Neural crest cell (in vitro differentiated cells): ENCODE measurements at regions not wholly inside any gene's neighbourhood (a gene's known extent, or its start where the extent isn't known, plus 50 kb on each side); places are given as distances from the start of the nearest gene placed in this dataset.

Experiments used
- DNase-seq: peaks from one replicate; pipeline ENCODE4 v3.0.0; 2021; ENCODE audit warnings: low read depth, mixed read lengths, low spot score
- H3K27ac Mint-ChIP-seq: one replicate; pipeline ENCODE4 v1.8.0; 2021; ENCODE audit warnings: mild to moderate bottlenecking, mixed read lengths; ENCODE audit not compliant: unreplicated experiment
- H3K27me3 Mint-ChIP-seq: 2 replicates; pipeline ENCODE4 v1.8.0; 2021; ENCODE audit warnings: low read depth, mild to moderate bottlenecking, mixed read lengths
- H3K36me3 Mint-ChIP-seq: 2 replicates; pipeline ENCODE4 v1.8.0; 2021; ENCODE audit warnings: low read depth, mild to moderate bottlenecking, mixed read lengths
- H3K4me1 Mint-ChIP-seq: 2 replicates; pipeline ENCODE4 v1.8.0; 2021; ENCODE audit warnings: mixed read lengths
- H3K4me3 Mint-ChIP-seq: one replicate; pipeline ENCODE4 v1.8.0; 2021; ENCODE audit warnings: mild to moderate bottlenecking, mixed read lengths
- H3K9me3 Mint-ChIP-seq: 2 replicates; pipeline ENCODE4 v1.8.0; 2021; ENCODE audit warnings: mixed read lengths
- CTCF ChIP-seq: fragments of 200-600 bp; sonication (generic); conservative IDR thresholded peaks from 2 replicates; pipeline ENCODE4 v1.5.0; 2021; ENCODE audit warnings: antibody characterized with exemption, mild to moderate bottlenecking

GRCh38 chr7:355568-355967 lies 65.6 kb downstream of the FOXL3 start:
- Mint-ChIP-seq H3K4me3 (no peak overlapping the region), H3K4me1 (peaks cover 6% of the 10 kb centered on the region), H3K36me3 (no peaks in the 10 kb centered on the region), H3K27me3 (peaks cover 4% of the 10 kb centered on the region), H3K9me3 (no peaks in the 10 kb centered on the region), H3K27ac (no peak overlapping the region)
- DNase-seq = no peak
- TF ChIP-seq CTCF = no peak

GRCh38 chr7:356087-356486 lies 66.1 kb downstream of the FOXL3 start:
- no peak overlapping the region for H3K4me3 Mint-ChIP-seq
- H3K4me1 Mint-ChIP-seq = peaks cover 6% of the 10 kb centered on the region
- H3K36me3 Mint-ChIP-seq = no peaks in the 10 kb centered on the region
- H3K27me3 Mint-ChIP-seq = peaks cover 4% of the 10 kb centered on the region
- TF ChIP-seq CTCF = no peak
- no peaks in the 10 kb centered on the region for H3K9me3 Mint-ChIP-seq
- H3K27ac Mint-ChIP-seq = no peak overlapping the region
- DNase-seq = no peak

- no peaks in the 10 kb centered on the region for H3K36me3 Mint-ChIP-seq
- no peak for DNase-seq
- no peaks in the 10 kb centered on the region for H3K9me3 Mint-ChIP-seq
- H3K4me1 Mint-ChIP-seq = peaks cover 8% of the 10 kb centered on the region
- H3K4me3 Mint-ChIP-seq = no peak overlapping the region
- H3K27me3 Mint-ChIP-seq = peaks cover 6% of the 10 kb centered on the region
- no peak for TF ChIP-seq CTCF
- H3K27ac Mint-ChIP-seq = no peak overlapping the region
Measured at GRCh38 chr7:356691-357462, 66.9 kb downstream of the FOXL3 start.

GRCh38 chr7:357531-358209 lies 67.7 kb downstream of the FOXL3 start:
- peaks cover 12% of the 10 kb centered on the region for H3K27me3 Mint-ChIP-seq
- H3K4me3 Mint-ChIP-seq = no peak overlapping the region
- no peak for DNase-seq
- H3K9me3 Mint-ChIP-seq = no peaks in the 10 kb centered on the region
- no peak for TF ChIP-seq CTCF
- peak overlapping the region; percentile 78 for H3K27ac Mint-ChIP-seq
- peaks cover 16% of the 10 kb centered on the region for H3K4me1 Mint-ChIP-seq
- H3K36me3 Mint-ChIP-seq = no peaks in the 10 kb centered on the region

GRCh38 chr7:358352-358751 lies 68.4 kb downstream of the FOXL3 start:
- DNase-seq = no peak
- Mint-ChIP-seq H3K27ac (no peak overlapping the region), H3K27me3 (peaks cover 14% of the 10 kb centered on the region), H3K9me3 (no peaks in the 10 kb centered on the region), H3K36me3 (no peaks in the 10 kb centered on the region), H3K4me3 (no peak overlapping the region), H3K4me1 (peaks cover 16% of the 10 kb centered on the region)
- TF ChIP-seq CTCF = no peak
